Ishikawa (cell line): ENCODE measurements at regions not wholly inside any gene's neighbourhood (a gene's known extent, or its start where the extent isn't known, plus 50 kb on each side); places are given as distances from the start of the nearest gene placed in this dataset.

Source experiments
- CEBPB ChIP-seq: IDR thresholded peaks from 2 replicates; pipeline ENCODE4 v1.6.1; 2012
- CREB1 ChIP-seq: IDR thresholded peaks from 2 replicates; pipeline ENCODE4 v1.6.1; 2012; ENCODE audit warnings: low read depth
- EGR1 ChIP-seq: IDR thresholded peaks from 2 replicates; pipeline ENCODE4 v1.6.1; 2012
- FOXM1 ChIP-seq: IDR thresholded peaks from 2 replicates; pipeline ENCODE4 v1.6.1; 2012; ENCODE audit warnings: low read depth, borderline replicate concordance
- NFIC ChIP-seq: IDR thresholded peaks from 2 replicates; pipeline ENCODE4 v1.6.1; 2012
- RAD21 ChIP-seq: IDR thresholded peaks from 2 replicates; pipeline ENCODE4 v1.6.1; 2012; ENCODE audit warnings: low read depth
- TAF1 ChIP-seq: IDR thresholded peaks from 2 replicates; pipeline ENCODE4 v1.6.1; 2012; ENCODE audit warnings: low read depth, mild to moderate bottlenecking
- TCF12 ChIP-seq: IDR thresholded peaks from 2 replicates; pipeline ENCODE4 v1.6.1; 2012; ENCODE audit warnings: low read depth
- TEAD4 ChIP-seq: IDR thresholded peaks from 2 replicates; pipeline ENCODE4 v1.6.1; 2012
- YY1 ChIP-seq: IDR thresholded peaks from 2 replicates; pipeline ENCODE4 v1.6.1; 2012; ENCODE audit warnings: low read depth
- ZBTB7A ChIP-seq: IDR thresholded peaks from 2 replicates; pipeline ENCODE4 v1.6.1; 2012; ENCODE audit warnings: low read depth
- TF ChIP-seq, protein P1 (sequence below): IDR thresholded peaks from 2 replicates; pipeline ENCODE4 v1.6.1; 2012; ENCODE audit warnings: low read depth, mild to moderate bottlenecking
- TF ChIP-seq, protein P2 (sequence below): IDR thresholded peaks from 2 replicates; pipeline ENCODE4 v1.6.1; 2012
- TF ChIP-seq, protein P3 (sequence below): IDR thresholded peaks from 2 replicates; pipeline ENCODE4 v1.6.1; 2012

DNA sequence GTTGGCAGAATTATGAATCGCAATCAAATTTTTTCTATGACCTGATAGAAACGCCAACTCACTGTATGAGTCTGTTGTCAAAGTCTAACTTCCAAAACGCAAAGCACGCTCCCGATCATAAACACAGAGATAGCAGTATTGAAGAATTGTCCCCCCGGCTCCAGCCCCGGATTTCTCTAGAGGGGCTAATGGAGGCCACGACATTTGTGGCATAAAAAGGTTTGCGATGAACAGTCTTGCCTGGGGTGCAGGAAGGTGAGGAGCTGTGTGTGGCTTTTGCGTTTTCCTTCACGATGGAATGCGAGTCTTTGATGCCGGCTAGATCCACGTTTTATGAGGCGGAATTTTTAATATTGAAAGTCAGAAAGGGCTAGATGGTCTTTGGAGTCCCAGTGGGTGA, 183.0 kb downstream of the CRLF2 start:
- TF ChIP-seq FOXM1, result no peak
- TF ChIP-seq ZBTB7A, result no peak
- TF ChIP-seq, protein P1, sequence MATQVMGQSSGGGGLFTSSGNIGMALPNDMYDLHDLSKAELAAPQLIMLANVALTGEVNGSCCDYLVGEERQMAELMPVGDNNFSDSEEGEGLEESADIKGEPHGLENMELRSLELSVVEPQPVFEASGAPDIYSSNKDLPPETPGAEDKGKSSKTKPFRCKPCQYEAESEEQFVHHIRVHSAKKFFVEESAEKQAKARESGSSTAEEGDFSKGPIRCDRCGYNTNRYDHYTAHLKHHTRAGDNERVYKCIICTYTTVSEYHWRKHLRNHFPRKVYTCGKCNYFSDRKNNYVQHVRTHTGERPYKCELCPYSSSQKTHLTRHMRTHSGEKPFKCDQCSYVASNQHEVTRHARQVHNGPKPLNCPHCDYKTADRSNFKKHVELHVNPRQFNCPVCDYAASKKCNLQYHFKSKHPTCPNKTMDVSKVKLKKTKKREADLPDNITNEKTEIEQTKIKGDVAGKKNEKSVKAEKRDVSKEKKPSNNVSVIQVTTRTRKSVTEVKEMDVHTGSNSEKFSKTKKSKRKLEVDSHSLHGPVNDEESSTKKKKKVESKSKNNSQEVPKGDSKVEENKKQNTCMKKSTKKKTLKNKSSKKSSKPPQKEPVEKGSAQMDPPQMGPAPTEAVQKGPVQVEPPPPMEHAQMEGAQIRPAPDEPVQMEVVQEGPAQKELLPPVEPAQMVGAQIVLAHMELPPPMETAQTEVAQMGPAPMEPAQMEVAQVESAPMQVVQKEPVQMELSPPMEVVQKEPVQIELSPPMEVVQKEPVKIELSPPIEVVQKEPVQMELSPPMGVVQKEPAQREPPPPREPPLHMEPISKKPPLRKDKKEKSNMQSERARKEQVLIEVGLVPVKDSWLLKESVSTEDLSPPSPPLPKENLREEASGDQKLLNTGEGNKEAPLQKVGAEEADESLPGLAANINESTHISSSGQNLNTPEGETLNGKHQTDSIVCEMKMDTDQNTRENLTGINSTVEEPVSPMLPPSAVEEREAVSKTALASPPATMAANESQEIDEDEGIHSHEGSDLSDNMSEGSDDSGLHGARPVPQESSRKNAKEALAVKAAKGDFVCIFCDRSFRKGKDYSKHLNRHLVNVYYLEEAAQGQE, result no peak
- no peak for TF ChIP-seq NFIC
- no peak for TF ChIP-seq TCF12
- no peak for TF ChIP-seq RAD21
- TF ChIP-seq, protein P2, sequence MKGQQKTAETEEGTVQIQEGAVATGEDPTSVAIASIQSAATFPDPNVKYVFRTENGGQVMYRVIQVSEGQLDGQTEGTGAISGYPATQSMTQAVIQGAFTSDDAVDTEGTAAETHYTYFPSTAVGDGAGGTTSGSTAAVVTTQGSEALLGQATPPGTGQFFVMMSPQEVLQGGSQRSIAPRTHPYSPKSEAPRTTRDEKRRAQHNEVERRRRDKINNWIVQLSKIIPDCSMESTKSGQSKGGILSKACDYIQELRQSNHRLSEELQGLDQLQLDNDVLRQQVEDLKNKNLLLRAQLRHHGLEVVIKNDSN, result no peak
- TF ChIP-seq EGR1, result no peak
- no peak for TF ChIP-seq YY1
- no peak for TF ChIP-seq CEBPB
- TF ChIP-seq TAF1, result no peak
- TF ChIP-seq TEAD4, result no peak
- no peak for TF ChIP-seq CREB1
- TF ChIP-seq, protein P3, sequence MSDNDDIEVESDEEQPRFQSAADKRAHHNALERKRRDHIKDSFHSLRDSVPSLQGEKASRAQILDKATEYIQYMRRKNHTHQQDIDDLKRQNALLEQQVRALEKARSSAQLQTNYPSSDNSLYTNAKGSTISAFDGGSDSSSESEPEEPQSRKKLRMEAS, result no peak
